Ascending aorta (tissue), 2 donors: ENCODE measurements at regions not wholly inside any gene's neighbourhood (a gene's known extent, or its start where the extent isn't known, plus 50 kb on each side); places are given as distances from the start of the nearest gene placed in this dataset.

Source experiments
- DNase-seq, 2 donors: peaks; one replicate each; pipeline ENCODE4 v3.0.0-alpha.2; 2019; ENCODE audit warnings: low spot score in 2 of 2
- H3K27ac ChIP-seq, 2 donors: fragments of 200-600 bp; sonication (generic); one replicate each; pipeline ENCODE4 v1.5.1; 2016 to 2017; ENCODE audit warnings: mild to moderate bottlenecking in 1 of 2
- H3K27me3 ChIP-seq: fragments of 200-600 bp; sonication (generic); one replicate; pipeline ENCODE4 v1.5.1; 2017
- H3K36me3 ChIP-seq, 2 donors: fragments of 200-600 bp; sonication (generic); one replicate each; pipeline ENCODE4 v1.5.1; 2016
- H3K4me1 ChIP-seq, 2 donors: fragments of 200-600 bp; sonication (generic); one replicate each; pipeline ENCODE4 v1.5.1; 2016 to 2017; ENCODE audit warnings: mild to moderate bottlenecking in 1 of 2
- H3K4me3 ChIP-seq, 2 donors: fragments of 200-600 bp; sonication (generic); one replicate each; pipeline ENCODE4 v1.5.1; 2016 to 2017; ENCODE audit warnings: mild to moderate bottlenecking in 1 of 2
- H3K9me3 ChIP-seq, 2 donors: fragments of 200-600 bp; sonication (generic); one replicate each; pipeline ENCODE4 v1.5.1; 2016
- intact Hi-C: fragments of 100-400 bp; cut with DNase I; formaldehyde crosslinking; loops from one replicate; pipeline ENCODE4 v1.15.1; 2023
- TF ChIP-seq, protein P1 (sequence below), 3 experiments: fragments of 200-600 bp in 2 of 3; fragments of 450-650 bp in 1 of 3; sonication (generic) in 2 of 3; IDR thresholded peaks; one replicate each; pipeline ENCODE4 v1.5.1; 2016 to 2019; ENCODE audit warnings: antibody characterized with exemption in 3 of 3, mild to moderate bottlenecking in 1 of 3, moderate library complexity in 1 of 3

DNA sequence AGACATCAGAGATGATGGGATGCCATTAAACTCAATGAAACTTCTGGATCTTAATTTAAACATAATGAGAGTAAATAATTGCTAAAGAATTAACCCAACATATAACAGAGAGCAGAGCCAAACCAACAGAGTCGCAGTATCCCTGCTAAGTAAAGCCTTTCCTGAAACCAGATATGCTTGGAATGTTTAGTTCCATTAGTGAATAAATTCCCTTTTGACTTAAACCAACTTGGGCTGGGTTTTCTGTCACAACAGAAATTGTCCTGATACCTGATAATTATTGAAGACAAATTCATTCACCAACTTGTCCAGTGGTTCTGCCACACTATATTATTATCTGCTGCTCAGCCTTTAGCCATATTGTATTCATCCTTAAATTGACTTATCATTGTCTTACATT lies 286.7 kb downstream of the FZD1 start:
- Histone ChIP-seq H3K36me3 (no peaks in the 10 kb centered on the region), H3K4me3 (no peak overlapping the region), H3K27ac (no peak overlapping the region), H3K27me3 (no peaks in the 10 kb centered on the region), H3K4me1 (no peaks in the 10 kb centered on the region), H3K9me3 (no peaks in the 10 kb centered on the region)
- intact Hi-C loops: no loop called here
- TF ChIP-seq, protein P1, sequence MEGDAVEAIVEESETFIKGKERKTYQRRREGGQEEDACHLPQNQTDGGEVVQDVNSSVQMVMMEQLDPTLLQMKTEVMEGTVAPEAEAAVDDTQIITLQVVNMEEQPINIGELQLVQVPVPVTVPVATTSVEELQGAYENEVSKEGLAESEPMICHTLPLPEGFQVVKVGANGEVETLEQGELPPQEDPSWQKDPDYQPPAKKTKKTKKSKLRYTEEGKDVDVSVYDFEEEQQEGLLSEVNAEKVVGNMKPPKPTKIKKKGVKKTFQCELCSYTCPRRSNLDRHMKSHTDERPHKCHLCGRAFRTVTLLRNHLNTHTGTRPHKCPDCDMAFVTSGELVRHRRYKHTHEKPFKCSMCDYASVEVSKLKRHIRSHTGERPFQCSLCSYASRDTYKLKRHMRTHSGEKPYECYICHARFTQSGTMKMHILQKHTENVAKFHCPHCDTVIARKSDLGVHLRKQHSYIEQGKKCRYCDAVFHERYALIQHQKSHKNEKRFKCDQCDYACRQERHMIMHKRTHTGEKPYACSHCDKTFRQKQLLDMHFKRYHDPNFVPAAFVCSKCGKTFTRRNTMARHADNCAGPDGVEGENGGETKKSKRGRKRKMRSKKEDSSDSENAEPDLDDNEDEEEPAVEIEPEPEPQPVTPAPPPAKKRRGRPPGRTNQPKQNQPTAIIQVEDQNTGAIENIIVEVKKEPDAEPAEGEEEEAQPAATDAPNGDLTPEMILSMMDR (IDR thresholded peaks at IDR 0.05): no peak
- no peak for DNase-seq

GRCh38 chr7:91551377-91552175 lies 287.3 kb downstream of the FZD1 start:
- no peaks in the 10 kb centered on the region for H3K36me3 ChIP-seq
- intact Hi-C loops: no loop called here
- no peaks in the 10 kb centered on the region for H3K27me3 ChIP-seq
- no peak for DNase-seq
- no peak overlapping the region for H3K4me3 ChIP-seq
- H3K27ac ChIP-seq: no peak overlapping the region
- TF ChIP-seq, protein P1 (IDR thresholded peaks at IDR 0.05): no peak
- H3K4me1 ChIP-seq: no peaks in the 10 kb centered on the region
- no peaks in the 10 kb centered on the region for H3K9me3 ChIP-seq

- no peaks in the 10 kb centered on the region for H3K36me3 ChIP-seq
- intact Hi-C loops: no loop called here
- TF ChIP-seq, protein P1 (IDR thresholded peaks at IDR 0.05): no peak
- H3K4me1 ChIP-seq: no peaks in the 10 kb centered on the region
- no peak overlapping the region for H3K4me3 ChIP-seq
- H3K9me3 ChIP-seq: no peaks in the 10 kb centered on the region
- no peaks in the 10 kb centered on the region for H3K27me3 ChIP-seq
- no peak for DNase-seq
- H3K27ac ChIP-seq: no peak overlapping the region
Measured at GRCh38 chr7:91553410-91553895, 289.2 kb downstream of the FZD1 start.

GRCh38 chr7:91554883-91555282 lies 290.6 kb downstream of the FZD1 start:
- TF ChIP-seq, protein P1 (IDR thresholded peaks at IDR 0.05): no peak
- no peak overlapping the region for H3K4me3 ChIP-seq
- H3K9me3 ChIP-seq: no peaks in the 10 kb centered on the region
- DNase-seq: no peak
- no peaks in the 10 kb centered on the region for H3K36me3 ChIP-seq
- no peaks in the 10 kb centered on the region for H3K27me3 ChIP-seq
- H3K4me1 ChIP-seq: no peaks in the 10 kb centered on the region
- H3K27ac ChIP-seq: no peak overlapping the region
- intact Hi-C loops: no loop called here

- H3K27ac ChIP-seq: no peak overlapping the region
- TF ChIP-seq, protein P1 (IDR thresholded peaks at IDR 0.05): no peak
- no peaks in the 10 kb centered on the region for H3K36me3 ChIP-seq
- H3K9me3 ChIP-seq: no peaks in the 10 kb centered on the region
- H3K4me3 ChIP-seq: no peak overlapping the region
- DNase-seq: no peak
- intact Hi-C loops: no loop called here
- no peaks in the 10 kb centered on the region for H3K27me3 ChIP-seq
- no peaks in the 10 kb centered on the region for H3K4me1 ChIP-seq
Measured at GRCh38 chr7:91556239-91556638, 292.0 kb downstream of the FZD1 start.
